Coronary artery (tissue), 2 donors: ENCODE measurements at regions not wholly inside any gene's neighbourhood (a gene's known extent, or its start where the extent isn't known, plus 50 kb on each side); places are given as distances from the start of the nearest gene placed in this dataset.

ENCODE experiments used
- DNase-seq: peaks from one replicate; pipeline ENCODE4 v3.0.0-alpha.2; 2017; ENCODE audit warnings: low spot score
- H3K27ac ChIP-seq, 2 donors: fragments of 200-600 bp; sonication (generic); one replicate each; pipeline ENCODE4 v1.5.1; 2016 to 2019
- H3K4me3 ChIP-seq: fragments of 200-600 bp; sonication (generic); 2 replicates; pipeline ENCODE4 v1.5.1; 2016; ENCODE audit warnings: mild to moderate bottlenecking, moderate library complexity
- TF ChIP-seq, protein P1 (sequence below): fragments of 200-600 bp; sonication (generic); IDR thresholded peaks from one replicate; pipeline ENCODE4 v1.5.1; 2019; ENCODE audit warnings: antibody characterized with exemption

DNA sequence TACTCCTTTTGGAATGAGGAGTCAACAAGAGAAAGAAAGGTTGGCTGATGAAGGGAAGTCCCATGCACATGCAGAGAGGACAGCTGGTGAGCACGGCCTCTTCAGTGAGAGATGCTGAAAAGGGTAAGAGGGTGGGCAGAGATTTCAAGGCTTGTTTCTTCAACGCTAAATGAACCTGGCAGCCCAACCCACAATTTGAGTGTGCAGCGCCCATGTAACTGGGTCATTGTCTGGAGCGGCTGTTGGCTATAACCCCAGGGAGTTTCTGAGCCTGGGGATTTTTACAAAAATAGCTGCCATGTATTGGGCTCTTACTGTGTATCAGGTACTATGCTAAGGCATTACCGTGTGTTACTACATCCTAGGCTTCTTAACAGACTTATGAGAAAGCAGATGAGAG is 594.1 kb downstream of the ETS1 start:
- no peak overlapping the region for H3K4me3 ChIP-seq
- DNase-seq = no peak
- TF ChIP-seq, protein P1, sequence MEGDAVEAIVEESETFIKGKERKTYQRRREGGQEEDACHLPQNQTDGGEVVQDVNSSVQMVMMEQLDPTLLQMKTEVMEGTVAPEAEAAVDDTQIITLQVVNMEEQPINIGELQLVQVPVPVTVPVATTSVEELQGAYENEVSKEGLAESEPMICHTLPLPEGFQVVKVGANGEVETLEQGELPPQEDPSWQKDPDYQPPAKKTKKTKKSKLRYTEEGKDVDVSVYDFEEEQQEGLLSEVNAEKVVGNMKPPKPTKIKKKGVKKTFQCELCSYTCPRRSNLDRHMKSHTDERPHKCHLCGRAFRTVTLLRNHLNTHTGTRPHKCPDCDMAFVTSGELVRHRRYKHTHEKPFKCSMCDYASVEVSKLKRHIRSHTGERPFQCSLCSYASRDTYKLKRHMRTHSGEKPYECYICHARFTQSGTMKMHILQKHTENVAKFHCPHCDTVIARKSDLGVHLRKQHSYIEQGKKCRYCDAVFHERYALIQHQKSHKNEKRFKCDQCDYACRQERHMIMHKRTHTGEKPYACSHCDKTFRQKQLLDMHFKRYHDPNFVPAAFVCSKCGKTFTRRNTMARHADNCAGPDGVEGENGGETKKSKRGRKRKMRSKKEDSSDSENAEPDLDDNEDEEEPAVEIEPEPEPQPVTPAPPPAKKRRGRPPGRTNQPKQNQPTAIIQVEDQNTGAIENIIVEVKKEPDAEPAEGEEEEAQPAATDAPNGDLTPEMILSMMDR = no peak
- no peak overlapping the region for H3K27ac ChIP-seq

DNA sequence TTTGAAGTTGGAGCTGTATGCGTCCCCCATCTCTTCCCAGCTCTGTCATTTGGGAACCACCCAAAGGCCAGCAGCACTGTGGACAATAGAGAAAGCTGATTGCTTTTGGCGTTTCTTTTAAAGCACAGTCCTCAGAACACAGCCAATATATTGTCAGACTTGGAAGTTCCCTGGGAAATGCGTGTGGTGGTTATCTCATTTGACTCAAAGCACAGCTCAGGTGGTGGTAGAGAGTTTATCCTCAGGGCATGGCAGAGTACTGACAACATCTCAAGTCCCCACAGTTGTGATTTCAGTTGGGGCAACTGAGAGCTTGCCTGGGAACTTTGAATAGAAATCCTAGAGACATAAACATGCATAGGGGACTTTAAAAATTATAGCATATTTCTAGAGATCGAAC is 601.3 kb downstream of the ETS1 start:
- no peak for DNase-seq
- H3K27ac ChIP-seq = no peak overlapping the region
- TF ChIP-seq, protein P1 = no peak
- no peak overlapping the region for H3K4me3 ChIP-seq

DNA sequence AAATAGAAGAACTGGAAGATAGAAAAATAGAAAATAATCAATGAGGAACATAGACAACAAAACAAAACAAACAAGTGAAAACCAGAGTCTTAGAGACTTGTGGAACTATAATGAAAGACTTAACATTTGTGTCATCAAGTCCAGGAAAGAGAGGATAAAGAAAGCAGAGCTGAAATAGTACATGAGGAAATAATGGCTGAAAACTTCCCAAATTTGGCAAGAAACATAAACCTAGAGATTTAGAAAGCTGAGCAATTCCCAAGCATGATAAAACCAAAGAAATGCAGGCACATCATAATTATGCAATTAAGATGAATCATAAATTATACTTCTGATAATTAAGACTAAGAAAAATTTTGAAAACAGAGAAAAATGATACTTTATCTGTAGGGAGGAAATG is 614.5 kb downstream of the ETS1 start:
- TF ChIP-seq, protein P1 = no peak

DNA sequence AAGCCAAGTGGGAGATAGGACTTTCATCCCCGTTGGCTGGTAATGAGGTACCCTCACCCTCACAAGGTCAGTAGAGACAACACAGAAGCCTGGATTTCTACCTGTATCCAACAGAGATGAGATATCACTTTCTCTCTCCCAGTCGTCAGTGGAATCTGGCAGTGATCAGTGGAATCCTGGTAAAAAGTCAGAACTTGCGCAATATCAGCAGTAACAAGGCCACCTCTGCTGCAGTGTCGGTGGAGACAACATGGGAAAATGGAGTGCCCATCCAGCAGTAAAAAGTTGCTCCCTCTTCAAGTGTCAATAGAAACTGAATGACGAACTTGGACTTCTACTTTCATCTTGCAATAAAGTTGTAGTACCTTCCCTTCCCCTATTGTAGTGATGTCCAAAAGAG is 615.9 kb downstream of the ETS1 start:
- TF ChIP-seq, protein P1 = no peak
- DNase-seq = no peak

More for the DNA sequence above, 614.5 kb downstream of the ETS1 start:
- no peak overlapping the region for H3K4me3 ChIP-seq
- no peak overlapping the region for H3K27ac ChIP-seq
- no peak for DNase-seq

DNA sequence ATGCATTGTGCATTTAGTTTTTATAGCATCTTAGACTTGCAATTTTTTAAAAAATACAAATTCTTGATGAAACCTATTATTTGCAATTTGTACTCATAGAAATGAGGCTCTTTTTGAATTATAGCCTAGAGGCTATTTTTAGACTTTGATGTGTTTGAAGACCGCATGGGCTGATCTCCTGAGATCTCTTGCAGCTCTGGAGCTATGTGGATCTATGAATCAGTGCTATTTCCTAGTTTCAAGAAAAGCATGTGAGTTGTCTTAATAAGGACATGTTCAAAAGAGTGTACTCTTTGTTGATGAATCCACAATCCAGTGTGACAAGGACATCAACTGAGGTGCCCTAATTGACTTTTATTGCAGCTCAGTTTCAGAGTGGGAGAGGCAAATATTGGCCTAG is 620.5 kb downstream of the ETS1 start:
- no peak for DNase-seq
- TF ChIP-seq, protein P1 = no peak

More for the DNA sequence above, 615.9 kb downstream of the ETS1 start:
- Histone ChIP-seq H3K27ac (no peak overlapping the region), H3K4me3 (no peak overlapping the region)

DNA sequence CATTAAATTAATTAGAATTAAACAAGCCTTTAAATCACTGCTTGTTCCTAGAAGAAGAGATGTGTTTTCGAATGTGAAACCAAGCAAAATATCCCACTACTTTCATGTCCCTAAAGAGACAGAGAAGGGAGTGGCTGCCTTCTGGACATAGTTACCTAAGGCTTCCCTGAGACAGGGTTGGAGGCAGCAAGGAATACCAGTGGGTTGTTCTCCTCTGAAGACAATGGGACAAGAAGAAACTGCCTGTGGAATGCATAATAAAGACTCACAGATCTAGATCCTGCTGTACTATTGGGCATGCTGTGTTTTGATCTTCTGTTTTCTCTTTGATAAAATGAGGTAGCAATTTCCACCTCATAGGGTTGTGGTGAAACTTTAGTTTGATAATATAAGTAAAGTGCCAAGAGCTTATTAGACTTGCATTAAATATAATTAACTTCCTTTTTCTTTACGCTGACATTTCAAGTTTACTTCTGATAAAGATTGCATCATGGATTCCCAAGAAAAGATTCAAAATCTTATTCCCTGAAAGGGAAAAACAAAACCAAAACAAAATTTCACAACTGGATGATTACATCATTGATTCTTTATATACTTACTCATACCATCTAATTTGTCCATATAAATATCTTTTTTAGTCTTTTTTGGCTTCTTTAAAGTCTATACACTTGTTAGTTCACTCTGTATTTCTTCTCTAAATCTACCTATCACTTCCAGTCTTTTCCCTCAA is 621.3 kb downstream of the ETS1 start:
- Histone ChIP-seq H3K4me3 (no peak overlapping the region), H3K27ac (no peak overlapping the region)
- DNase-seq = no peak
- TF ChIP-seq, protein P1 = no peak

More for the DNA sequence above, 620.5 kb downstream of the ETS1 start:
- no peak overlapping the region for H3K4me3 ChIP-seq
- H3K27ac ChIP-seq = no peak overlapping the region

DNA sequence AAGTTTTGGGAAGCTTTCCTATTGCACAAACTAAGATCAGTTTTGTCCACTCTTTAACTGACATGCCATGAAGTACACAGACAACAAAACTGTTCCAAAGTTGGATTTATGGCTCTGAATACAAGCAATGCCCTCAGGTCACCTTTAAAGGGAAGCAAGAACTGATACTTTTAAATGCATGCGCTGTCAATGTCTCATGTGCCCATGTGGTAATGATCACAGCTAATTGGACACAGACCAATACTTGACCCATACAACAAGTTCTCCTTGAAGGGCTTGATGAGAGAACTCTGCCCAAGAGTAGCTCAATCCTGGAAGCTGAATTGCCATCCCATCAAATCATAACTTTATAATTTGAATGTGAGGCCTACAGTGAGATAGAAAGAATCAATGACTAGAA is 624.9 kb downstream of the ETS1 start:
- TF ChIP-seq, protein P1 = no peak
- Histone ChIP-seq H3K27ac (no peak overlapping the region), H3K4me3 (no peak overlapping the region)
- DNase-seq = no peak
